GM21381 (cell line): ENCODE measurements at regions not wholly inside any gene's neighbourhood (a gene's known extent, or its start where the extent isn't known, plus 50 kb on each side); places are given as distances from the start of the nearest gene placed in this dataset.

Source experiments
- ATAC-seq: cut with Tn5 transposase; IDR thresholded peaks from one replicate; pipeline ENCODE4 v1.9.1; 2021; ENCODE audit warnings: mild to moderate bottlenecking, moderate library complexity; ENCODE audit not compliant: unreplicated experiment

DNA sequence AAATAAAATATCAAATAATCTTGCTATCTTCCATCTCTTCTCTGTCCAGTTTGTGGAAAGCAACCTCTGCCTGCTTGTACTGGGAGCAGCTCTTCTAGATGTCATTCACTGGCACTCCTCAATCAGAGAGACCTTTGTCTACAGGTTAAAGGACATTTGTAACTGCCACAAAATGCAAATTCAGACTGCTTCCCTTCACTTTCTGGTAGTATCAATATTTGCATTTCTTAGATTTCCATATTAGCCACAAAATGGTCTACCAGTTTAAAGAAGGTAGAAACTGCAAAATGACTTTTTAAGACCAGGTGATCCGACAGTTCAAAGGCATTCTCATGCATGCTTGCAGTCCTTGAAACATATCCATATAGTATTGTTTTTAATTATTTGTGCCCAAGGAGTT is 51.7 kb upstream of the RCN1 start:
- ATAC-seq = peak; percentile 51

DNA sequence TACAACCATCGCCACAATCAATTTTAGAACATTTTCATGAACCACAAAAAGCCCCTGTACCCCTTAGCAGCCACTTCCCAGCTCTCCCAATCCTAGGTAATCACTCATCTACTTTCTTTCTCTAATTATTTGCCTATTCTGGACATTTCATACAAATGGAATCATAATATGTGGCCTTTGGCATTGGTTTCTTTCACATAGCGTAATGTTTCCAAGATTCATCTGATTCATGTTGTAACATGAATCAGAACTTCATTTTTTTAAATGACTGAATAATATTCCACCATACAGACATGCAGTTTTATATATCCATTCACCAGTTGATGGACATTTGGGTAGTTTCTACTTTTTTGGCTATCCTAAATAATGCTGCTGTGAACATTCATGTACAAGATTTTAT is 56.2 kb upstream of the RCN1 start:
- no peak for ATAC-seq

DNA sequence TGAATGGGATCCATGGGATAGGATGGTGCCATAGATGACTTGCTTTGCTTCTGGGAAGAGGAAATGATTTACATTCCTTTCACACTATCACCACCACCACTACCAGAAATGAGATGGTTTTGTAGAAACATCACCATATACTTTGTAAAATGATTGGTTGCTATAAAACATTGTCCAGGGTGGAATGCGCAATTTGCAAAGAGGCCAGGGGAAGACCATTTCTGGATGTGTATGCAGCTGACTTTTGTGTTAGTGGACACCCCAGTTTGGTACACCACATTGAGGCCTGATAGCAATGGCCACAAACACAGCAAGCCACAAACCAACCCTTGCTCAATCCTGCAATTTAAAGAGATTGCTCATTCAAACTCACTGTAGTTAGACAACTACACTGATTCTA is 56.7 kb upstream of the RCN1 start:
- no peak for ATAC-seq

DNA sequence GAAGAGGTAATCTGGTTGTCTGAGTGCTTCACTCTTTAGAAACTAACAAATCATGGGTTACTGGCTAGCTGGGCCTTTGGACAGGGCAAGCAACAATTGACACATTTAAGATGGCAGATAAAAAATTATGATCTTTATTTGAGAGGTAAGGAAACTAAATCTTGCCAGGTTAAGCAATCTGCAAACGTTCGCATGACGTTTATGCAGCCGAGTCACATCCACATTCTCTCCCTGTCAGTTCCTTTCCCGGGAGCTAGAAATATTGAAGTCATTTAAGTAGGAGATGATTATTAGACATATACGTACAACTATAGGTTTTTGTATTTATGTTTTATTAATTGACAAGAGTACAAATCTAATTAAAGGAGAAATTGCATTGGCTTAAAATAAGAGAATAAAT is 57.4 kb upstream of the RCN1 start:
- ATAC-seq = no peak

DNA sequence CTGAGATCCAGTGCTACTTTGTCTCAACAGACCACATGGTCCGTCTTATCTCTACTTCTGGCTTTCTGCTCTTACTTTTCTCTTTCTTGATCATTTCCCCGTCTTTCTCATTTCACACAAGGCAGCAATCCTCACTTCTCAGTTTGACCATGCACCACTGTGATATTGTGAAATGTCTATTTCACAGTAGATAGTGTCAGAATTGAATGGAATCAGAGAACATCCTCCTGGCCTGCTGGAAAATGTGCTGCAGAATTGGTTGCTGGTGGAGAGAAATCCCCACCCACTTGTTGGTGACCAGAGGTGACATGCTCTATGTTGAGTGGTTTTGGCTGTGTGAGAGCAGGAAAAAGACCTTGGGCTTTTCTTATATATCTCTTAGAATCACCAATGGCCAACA is 57.8 kb upstream of the RCN1 start:
- ATAC-seq = no peak

DNA sequence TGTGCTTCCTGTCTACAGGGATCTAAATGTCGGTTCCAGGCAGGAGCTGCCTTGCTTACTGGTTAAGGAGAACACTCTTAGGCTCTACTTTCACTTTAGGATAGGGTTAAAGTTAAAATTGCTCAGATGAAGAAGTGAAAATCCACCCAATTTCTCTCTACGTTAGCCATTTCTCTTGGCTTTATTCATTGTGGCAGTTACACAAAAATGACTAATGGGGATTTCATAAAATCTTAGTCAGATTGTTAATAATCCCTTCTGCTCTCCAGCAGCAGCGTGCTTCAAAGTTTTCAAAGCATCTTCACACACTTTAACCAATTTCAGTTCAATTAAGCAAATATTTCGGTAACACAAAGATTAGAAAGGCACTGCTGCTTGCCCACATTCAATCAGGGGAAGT is 58.4 kb upstream of the RCN1 start:
- no peak for ATAC-seq

DNA sequence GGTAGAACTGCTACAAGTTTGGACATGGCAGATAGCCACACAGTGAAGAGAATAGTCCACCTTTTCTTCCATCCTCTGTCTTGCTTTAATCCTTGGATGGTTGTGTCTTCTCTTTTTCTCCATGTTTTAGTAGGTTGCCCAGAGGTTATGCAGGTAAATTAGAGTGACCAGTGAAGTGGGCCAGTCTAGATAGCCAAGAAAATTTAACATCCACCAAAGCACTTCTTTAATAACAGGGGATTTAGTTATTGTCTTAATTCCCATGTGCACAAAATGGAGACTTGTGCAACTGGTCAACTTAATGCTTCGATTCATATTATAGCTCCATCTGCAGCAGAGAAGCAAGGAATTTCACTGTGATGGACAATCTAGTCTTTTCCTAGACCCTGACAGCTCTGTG is 58.8 kb upstream of the RCN1 start:
- ATAC-seq = no peak

DNA sequence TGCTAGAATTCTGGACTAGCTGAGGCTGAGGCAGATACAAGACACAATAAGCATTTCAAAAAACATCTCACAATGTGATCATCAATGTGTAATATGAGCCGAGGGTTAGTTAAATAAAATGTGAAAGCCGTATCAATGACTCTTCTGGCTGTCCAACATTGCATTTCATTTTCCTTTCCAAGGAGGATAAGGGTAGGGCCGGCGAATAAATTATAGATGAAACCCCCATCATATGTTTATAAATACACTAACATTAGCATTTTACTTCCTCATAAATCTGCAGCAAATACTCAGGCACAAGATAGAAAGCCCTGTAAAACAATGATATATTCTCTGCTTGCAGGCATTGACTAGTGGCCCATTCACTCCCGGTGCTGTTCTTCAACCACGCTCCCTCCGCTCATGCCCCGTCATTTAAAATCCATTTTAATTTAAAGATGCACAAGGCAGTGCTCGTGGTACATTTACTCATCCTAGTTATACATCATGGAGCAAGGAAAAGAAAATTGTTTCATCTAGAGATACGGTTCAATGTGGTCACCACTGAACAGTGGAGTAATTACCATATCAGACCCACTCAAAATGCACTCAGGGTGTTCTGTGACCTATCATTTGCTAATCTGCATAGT is 59.9 kb upstream of the RCN1 start:
- ATAC-seq = no peak

DNA sequence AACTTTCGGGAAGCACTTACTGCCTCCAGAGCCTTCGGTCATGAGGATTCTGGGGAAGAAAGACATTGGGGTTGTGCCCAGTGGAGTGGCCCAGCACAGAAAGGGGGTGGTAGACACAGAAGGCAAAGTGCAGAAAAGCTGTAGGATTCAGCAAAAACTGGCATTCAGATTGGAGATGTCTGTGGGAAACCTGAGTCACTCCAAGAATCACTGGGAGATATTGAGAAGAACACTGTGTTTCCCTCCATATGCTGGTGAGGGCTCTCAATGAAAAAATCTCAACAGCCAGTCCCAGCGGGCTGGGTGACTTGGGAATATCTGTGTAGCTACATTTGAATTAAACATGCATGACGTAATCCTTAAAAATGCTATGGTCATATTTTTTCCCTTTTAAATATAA is 61.2 kb upstream of the RCN1 start:
- ATAC-seq = no peak

DNA sequence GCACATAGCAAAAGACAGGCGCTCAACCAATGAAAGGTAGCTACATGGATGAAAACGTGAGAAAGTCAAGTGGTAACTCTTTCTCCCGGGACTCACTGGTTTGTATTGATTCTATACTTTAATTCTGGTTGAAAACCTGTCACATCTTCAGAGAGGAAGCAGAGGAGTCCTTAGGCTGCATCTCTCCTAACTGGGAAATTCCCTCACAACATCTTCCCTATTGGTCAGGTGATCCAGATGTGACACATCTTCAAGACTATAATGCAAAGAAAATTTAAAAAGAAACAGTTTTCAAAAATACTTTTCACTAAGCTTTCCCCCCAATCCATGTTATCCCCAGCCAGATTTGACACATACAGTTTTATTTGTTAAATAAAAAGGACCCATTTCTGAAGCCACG is 62.7 kb upstream of the RCN1 start:
- ATAC-seq = no peak

DNA sequence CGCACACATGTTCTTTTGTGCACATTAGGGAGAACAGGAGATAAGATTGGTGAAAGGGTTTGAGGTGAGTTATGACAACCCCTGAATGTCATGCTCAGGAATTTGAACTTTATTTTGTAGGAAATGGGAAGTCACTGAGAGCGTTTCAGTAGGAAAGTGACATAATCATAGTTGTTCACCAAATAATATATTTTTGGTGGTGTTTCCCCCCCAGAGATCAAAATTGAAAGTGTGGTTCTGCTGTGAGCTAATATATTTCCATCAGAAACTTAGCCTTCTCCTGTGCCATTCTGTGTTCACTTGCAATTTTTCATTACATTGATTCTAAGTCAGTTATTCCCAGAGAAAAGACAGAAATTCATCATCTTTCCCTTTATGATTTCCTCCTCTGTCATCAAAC is 64.1 kb upstream of the RCN1 start:
- ATAC-seq = no peak

DNA sequence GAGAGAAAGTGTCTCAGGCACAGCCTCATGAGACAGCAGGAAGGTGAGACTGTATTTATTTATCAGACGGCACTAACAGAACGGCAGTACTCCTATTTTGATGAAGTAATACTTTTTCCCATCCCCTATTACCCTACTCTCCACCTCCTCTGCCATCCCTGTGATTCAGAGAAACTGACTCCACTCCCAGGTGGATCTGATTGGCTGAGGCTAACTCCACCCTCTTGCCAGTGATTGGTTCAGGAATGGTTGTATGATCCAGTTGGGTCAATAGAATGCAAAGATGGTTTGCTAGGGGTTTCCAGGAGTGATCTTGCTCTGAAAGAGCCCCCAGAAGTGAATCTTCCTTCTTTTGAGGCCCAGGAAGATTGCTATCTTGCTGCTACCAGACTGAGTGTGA is 65.9 kb upstream of the RCN1 start:
- ATAC-seq = no peak

DNA sequence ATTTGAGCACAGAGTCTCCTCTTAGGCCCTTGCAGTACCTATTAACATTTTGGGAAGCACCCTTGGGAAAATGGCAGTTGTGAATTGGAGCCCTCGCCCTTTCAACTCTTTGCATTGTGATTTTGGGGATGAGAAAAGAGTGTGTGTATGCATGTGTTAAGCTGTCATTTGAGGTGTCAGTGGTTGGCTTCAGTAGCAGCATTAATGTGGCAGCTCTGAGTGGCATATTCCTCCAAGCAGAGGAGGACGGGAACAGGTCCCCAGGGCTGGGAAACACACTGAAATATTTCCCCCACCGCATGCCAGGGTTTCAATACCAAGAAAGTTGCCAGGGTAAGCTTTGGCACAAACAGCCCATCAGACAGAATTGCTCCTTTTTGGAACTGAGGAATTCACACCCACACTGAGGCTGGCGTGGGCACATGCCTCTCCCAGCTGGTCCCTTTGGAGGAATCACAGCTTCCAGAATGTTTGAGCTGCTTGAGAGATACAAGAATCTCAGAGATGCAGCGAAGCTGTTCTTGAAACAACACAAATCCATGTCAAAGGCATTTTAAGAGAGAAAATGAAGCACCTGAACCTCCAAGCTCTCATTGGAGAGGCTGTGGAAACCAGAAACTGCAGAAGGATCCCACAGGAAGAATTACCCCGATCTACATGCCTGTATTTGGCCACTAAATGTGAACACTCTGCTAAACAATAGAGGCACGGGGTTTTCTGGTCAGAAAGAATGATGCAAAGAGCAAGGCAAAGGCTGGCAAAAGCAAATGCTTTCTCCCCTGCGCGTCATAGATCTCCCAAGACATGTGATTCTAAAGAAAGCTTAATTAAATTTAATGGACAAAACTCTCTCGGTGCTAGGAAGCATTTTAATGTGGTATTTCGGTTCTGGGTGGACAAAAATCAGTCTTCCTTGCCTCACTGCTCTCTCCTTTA is 67.2 kb upstream of the RCN1 start:
- ATAC-seq = no peak

DNA sequence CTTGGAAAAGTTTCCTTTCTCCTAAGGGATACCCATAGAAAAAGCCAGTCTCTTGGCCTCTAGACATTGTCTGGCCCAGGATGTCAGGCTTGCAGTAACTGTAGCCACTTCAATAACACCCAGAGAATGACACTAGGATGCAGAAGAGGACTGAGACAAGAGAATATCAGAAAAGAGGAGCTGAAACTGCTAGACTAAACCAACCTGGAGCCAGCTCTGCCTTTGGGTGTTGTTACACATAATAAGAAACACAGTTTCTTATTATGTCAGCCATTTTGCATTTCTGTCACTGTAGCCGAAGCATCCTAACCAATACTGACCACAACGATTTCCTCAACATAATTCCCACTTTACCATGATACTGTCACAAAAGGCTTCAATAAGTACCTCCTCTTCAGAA is 72.2 kb upstream of the RCN1 start:
- no peak for ATAC-seq

DNA sequence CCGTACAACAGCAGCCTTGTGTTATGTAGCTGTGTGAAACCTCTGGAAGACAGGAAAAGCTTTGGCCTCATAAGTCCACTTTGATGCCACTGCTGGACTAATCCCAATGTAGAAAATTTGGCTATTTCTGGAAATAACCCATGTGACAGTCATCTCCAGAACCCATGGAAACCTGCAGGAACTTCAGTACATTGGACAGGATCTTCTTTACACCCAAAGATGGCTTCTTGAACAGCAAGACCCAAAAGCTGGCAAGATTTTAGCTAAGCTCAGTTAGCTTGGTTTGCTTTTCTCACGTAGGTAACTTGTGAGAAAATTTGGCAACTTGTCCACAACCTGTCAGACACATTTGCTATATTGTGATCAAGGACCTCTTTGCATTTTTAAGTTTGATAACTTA is 74.8 kb upstream of the RCN1 start:
- no peak for ATAC-seq

DNA sequence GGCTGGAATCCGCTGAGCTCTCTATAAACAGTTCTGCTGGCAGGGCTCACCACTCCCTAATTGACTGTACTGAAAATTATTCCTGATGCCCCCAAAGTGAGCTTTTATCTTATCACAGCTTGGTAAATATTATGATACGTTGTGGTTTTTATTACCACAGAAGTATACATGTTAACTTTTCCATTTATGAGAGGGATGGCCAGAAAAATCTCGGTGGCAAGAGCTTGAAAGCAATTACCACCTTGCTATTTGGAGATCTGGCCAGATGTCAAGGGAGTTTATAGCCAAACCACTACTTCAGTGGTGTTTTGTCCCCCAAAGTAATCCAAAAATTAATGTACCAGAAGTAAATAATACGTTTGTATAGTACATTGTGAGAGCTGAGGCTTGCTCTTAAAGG is 75.4 kb upstream of the RCN1 start:
- ATAC-seq = no peak

DNA sequence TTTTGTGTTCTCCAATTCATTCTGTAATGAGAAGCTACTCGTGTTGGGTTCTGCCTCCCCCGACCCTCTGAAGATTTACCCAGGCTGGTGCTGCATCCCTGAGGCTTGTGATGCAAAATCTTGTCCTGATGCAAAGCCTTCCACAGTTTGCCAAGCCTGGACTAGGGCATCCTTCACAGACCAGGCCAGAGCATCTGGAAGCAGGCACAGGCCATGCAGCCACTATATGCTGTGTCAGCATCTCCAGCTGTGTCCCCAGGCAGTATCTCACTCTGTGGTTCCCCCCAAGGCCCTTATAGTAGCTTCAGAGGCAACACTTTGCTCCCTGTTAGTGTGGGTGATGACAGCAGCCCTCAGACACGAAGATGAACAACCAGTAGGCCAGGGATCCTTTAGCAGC is 77.3 kb upstream of the RCN1 start:
- no peak for ATAC-seq

DNA sequence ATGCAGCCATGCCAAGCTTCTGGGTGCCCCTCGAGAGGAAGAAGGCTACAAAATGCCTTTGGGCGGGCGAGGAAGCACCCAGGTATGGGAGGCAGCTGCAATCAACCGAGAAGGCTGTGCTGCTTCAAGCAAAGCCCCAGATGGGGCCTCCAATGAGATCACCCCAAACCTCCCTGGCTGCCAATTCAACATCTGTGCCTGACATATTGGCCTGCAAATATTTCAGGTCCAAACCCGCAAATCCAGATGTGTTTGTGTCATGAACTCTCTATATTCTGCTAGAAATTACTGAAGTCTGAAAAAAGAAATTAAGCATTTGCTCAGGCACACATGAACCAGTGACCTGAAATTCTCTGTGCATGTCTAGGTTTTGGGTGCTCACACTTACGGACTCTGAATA is 78.8 kb upstream of the RCN1 start:
- ATAC-seq = no peak

DNA sequence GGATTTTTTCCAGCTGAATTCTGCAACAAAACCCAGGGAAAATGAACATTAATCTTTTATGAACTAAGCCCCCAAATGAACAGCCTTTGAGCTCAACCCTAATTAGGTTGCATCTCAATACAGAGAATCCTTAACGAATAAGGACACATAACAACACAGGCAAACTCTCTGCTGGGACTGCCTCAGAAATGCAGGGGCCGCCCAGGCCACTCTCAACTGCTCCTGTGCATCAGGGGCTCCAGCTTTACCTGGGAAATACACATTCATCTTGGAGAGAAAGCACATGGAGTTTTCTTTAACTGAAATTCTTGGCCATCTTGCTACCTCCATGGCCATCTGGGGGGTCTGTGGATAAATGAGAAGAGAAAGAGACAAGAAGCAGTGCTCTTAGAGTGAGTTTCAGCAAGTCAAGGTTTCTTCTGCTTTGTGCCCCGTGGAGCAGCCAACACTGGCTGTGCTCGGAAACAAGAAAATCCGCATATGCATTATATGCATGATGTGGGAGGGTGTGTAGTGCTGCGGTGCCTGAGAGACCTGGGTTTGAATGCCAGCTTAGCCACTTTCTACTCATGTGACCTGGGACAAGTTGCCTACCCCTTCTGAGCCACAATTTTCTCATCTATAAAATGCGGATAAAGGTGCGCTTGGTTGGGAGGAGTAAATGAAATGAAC is 81.9 kb upstream of the RCN1 start:
- ATAC-seq = no peak

DNA sequence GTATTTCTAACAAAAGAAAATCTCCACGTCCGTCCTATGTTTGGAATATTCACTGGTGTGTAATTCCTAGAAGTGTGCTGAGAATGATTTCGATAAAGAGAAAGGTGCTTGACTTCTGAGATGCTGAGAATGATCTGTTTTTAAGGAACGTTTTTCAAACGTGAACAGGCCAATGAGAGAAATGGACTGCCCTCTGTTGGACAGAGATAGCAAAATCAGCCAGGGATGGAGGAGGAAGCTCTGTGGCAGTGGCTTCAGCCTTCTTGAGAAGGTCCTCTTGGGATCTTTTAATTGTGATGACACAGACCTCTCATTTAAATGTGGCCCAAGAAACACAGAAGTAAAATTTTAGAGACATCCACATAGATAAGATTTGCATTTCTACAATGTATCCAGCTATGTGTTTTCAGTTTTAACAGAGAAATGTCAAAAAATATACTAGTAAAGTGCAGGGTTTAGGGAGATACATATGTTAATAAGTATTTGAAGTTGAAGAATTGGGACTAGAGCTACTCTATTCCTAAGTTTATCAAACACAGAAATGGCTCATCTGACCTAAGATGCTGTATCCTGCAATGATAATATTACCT is 84.0 kb upstream of the RCN1 start:
- ATAC-seq = peak; percentile 57

DNA sequence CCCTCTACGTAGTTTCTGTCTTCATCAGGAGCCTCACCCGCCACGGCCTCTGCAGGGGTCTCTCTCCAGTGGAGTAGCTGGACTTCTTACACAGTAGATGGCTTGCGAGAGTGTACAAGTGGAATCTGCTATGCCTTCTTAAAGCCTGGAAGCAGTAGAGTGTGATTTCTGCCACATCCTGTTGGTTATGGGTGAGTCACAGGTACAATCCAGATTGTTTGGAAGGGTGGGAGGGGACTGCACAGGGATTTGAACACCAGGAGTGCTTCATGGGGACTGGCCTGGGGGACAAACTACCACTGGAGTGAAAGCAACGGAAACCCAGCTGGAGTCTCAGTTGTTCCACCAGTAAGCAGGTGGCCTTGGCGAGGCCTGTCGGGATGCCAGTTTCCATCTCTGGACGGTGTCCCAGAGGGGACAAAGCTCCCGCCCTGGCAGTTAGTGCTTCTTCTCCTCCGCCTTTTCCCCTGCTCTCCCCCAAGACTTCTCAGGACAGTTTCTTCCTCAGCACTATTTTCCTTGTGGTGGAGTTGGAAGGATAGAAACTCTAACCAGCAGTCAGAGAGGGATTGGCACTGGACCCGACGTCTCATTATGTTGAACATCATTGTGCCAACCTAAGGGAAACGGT is 85.0 kb upstream of the RCN1 start:
- ATAC-seq = no peak
